DMS53 (cell line): ENCODE measurements at regions not wholly inside any gene's neighbourhood (a gene's known extent, or its start where the extent isn't known, plus 50 kb on each side); places are given as distances from the start of the nearest gene placed in this dataset.

ENCODE experiments used
- DNase-seq: peaks from one replicate; lab custom pipeline; 2025; lab: John Stamatoyannopoulos, UW

DNA sequence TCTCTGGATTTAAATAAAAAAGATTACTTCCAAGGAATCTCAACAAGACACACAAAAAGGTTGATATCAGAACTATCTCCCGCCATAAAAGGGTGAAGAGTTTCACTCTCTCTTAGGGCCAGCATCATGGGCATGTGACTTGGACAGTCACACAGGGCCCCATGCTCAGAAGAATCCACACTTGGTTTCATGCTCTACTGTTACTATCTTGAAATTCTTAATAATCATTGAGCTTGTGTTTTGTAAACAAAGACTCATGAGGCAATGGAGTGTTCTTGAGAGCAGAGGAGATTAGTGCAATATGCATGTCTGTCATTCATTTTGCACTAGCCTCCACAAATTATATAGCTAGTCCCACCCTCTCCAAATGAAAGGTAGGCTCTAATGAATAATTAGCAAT, 58.4 kb downstream of the HMHB1 start:
- peak; percentile 10 for DNase-seq

DNA sequence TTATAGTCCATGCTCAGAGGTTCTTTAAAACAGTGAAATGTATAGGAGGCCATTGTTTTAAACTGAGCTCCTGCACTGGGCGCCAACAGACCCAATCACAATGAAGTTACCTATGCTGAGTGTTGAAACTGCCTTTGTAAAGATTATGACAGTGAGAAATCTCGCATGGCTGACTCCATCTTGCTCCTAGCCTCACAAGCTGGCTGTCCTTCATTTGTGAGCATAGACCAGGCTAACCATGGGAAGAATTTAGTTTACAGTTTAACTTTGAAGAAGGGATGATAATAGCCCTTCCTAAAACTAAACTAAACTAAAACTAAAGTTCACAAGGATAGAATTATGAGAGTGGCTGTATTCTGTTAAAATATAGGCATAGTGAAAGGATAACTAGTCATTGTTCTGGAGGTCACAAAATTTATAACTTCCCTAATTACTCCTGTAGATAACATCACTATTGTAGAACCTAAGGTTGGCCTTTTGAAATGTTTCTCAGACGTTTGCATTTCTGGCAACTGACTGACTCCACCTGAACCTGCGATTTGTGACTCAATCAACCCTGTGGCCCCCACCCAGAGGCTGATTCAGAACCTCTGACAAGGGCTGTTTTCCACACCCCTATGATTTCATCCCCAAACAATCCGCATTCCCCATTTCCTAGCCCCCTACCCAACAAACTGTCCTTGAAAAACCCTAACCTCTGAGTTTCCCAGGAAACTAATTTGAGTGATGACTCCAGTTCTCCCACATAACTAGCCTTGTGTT, 59.1 kb downstream of the HMHB1 start:
- no peak for DNase-seq

DNA sequence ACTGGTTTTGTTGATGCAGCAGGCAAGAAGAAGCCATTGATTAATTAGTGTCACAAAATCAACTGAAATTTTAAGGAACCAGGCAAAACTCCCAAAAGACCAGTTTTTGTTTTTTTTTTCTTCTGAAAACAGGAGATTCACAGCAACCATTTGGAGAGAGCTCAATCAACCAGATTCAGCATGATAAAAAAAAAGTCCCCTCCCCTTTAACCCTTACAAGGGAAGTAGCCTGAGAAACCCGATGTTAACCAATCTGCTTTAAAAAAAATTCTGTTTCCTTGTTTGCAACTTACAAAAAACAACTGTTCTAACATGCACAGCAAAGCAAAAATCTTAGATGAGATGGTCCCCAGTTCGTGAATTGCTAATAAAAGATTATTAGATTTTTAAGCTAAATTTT, 59.7 kb downstream of the HMHB1 start:
- no peak for DNase-seq

DNA sequence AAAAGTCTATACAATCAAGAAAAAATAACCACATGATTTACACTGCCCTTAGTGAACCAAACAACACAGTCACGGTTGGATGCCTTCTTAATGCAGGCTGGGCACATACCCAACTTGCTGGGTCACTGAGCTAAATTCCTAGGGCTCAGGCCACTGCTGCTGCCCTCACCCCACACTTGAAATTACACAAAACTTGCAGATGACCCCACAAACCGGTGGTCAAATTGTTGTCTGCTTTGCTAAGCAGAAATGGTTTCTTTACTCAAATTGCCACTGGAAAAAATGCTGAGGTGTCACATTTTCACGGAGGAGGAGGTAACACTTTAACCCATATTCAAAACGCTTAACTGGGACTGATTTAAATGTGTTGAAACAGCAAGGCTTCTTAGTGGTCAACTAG, 62.4 kb downstream of the HMHB1 start:
- DNase-seq, result peak; percentile 56

DNA sequence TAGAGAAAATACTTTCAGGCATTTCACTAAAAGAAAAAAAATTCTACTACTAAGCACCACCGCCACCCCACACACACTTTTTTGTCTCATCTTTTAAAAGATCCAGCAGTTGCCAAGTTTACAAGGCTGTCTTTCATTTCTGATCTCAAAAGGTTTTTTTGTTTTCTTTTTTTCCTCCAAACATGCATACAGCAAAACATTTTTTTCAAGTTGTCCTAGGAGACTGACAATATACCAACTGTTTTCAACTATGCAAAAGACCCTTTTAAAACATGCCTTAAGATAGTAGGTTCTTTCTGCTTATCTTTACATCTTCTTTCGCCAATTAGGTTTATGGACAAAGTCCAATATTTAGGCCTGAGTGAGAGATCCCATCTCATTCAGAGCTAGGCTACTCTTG, 65.2 kb downstream of the HMHB1 start:
- DNase-seq, result no peak

DNA sequence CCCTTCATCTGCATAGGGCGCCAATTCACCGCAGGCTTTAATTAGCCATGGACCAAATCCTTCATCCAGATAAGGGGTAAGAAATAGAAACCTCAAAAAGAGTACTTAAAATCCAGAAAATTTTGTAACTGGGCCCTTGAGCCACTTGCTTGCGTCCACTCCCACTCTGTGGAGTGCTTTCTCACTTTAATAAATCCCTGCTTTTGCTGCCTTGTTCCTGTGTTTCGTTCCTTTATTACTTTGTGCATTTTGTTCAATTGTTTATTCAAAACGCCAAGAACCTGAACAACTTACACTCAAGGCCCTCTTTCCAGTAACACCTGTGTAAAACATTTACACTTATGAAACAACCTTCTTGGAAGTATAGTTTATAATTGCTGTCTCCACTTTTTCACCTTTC, 66.5 kb downstream of the HMHB1 start:
- no peak for DNase-seq

DNA sequence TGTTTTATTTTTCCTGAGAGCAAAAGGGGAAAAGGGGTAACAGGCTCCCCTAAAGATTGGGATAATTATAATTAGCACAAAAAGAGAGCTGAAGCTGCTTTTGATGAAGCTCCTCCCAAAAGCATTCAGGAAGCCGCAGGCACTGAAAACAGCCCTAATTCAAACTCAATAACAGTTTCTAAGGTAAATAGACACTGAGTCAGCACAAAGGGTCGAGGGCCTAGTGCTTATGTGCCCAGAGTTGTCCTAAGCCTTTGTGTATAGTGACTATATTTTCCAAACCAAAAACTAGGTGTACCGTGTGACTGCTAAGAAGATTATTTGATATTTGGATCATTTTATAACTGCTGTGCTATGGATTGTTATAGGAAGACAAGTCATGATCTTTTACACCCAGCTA, 67.7 kb downstream of the HMHB1 start:
- DNase-seq, result peak; percentile 60

DNA sequence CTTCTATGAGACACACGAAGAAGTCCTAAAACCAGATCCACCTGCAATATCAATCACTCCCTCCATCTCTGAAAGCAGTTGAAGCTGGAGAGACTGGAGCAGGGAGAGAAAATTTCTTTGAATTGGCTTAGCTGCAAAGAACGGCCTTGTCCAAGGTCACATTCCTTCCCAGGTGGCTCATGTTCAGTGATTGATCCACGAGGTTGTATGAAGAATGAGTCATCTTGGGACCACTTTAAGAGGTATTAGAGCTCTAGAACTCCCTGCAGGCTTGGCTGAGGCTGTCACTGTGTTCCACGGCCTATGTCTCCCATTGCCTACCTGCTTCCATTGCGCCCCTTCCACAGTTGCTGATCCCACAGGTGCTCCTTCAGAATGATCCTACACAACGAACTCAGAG, 68.2 kb downstream of the HMHB1 start:
- peak; percentile 41 for DNase-seq

DNA sequence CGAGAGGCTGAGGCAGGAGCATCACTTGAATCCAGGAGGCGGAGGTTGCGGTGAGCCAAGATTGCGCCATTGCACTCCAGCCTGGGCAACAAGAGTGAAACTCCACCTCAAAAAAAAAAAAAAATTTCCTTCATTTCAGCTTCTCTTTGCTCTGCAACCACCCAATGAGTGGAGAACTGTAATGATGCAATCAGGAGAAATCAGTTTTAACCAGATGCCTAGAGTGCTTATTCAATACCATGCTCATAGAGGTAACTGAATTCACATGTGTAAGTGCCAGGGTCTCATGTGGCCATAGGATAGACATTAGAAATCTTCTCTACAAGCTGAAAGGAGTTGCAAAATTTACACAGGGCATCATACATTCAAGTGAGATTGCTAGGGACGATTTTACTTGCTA, 70.6 kb downstream of the HMHB1 start:
- DNase-seq, result peak; percentile 58

DNA sequence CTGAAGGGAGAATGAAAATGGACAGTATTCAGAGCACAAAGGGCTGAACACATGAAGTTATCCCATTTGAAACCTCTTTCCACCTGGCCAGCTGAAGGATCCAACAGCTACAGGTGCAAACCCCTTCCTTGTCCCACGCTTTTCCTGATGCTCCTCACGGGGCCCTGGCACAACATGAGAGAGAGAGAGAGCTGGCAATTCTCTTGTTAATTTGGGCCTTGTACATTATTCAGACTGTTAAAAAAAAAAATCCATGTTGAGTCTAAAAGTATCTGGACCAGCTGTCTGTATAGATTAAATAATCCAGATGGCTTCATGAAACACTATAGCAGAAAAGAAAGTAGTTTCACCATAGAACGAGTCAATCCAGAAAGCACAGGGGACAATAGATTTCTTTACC, 74.1 kb downstream of the HMHB1 start:
- DNase-seq, result no peak

DNA sequence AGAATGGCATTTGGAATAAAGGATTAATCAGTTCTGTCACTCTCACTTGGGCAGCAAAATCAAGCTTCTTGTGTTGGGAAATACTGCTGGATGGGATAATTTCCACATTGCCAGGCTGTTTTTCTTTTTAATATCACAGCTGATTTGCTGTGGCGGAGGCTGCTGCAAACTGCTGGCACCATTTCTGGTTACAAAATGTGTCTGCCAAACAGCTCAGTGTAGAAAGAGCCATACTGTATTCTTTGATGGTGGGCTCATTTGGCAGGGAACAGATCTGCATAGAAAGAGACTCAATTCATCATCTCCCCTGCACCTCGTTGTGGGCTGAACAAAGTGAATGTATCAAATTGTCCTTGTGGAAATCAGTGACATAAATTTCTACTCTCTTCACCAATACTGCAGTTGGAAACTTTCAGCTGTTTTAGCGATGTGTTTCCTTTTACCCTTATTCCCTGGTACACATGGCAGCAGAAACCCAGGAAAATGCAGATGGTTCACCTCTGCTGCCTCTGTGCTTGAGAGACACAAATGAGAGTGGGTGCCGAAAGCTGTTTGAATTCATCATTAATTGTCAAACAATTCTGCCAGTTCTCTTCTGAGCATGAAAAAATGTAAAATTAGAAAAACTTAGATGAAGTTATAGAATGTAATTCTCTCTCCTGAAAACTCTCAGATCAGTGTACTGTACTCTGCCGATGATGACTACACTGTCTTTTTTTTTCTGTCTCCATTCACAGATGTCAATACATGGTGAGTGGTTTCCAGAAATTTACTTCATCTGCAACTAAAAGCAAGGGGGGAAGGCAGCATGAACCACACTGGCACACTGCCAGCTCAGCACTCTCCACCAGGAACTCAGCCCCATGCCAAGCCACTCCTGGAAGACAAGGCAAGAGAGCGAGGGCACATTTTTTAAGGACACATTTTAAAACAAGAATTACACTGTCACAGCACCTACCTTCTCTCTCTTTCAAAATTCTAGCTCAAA, 75.0 kb downstream of the HMHB1 start:
- DNase-seq, result peak; percentile 59

DNA sequence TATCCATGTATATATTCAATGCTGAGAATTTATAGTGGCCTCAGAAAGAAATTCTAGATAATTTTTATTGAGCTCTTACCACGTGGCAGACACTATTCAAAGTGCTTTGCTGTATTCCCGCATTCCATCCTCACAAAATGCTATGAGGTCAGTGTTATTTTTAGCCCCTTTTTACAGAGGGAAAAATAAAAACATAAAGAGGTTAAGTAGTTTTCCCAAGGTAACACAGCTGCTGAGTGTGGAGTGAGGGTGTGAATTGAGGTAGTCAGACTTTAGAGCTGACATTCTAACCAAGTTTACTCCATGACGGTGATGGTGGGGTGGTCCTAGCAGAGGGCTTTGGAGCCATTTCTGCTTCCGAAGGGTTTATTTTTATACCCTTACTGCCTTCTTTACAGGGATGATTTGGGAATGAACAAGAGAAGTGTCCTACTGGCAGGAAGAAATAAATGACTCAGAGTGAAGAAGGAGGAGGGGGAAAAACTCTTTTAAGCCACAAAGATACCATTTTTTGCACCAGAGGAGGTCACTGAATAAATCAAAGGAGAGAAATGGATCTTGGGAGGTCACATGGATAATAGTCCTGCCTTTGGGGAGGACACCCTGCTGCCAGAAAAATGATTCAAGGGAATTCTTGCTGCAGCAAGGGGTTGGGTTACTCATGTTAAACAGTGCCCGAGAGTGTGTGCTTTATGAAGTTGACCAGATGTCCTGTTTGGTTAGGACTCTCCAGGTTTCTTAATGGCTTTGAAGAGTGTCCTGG, 76.1 kb downstream of the HMHB1 start:
- DNase-seq, result peak; percentile 48

DNA sequence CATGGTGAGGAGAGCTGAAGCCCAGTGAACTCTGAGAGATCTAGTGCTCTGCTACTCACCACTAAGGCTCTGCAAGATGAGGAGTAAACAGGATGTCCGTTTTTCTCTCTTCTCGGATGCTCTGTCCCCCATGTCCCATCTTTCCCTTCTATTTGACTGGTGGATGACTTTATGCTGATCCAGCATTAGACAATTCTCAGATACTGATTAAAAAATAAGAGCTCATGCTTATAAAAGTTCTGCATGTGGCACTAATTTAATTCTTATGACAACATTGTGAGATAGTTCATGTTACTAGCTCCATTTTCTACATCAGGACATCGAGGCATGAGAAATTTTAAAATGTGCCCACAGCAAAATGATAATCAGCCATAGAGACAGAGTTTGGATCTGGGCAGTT, 77.0 kb downstream of the HMHB1 start:
- DNase-seq, result no peak

DNA sequence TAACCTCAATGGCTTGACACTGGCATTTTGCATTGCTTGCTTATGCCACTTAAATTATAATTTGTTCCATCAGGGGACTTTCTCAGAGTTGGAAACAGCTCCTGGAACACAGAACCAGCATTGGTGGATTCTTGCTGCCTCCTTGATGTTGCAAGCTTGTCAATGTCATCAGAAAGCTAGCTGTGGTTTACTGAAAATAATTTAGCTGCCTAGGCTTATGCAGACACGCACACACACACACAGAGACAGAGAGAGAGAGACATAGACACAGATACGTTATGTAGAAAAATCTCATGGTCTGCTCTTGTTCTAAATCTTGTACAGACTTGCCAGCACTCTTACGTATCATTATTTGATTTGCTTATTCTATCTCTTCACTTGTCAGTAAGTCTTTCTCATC, 78.0 kb downstream of the HMHB1 start:
- no peak for DNase-seq

DNA sequence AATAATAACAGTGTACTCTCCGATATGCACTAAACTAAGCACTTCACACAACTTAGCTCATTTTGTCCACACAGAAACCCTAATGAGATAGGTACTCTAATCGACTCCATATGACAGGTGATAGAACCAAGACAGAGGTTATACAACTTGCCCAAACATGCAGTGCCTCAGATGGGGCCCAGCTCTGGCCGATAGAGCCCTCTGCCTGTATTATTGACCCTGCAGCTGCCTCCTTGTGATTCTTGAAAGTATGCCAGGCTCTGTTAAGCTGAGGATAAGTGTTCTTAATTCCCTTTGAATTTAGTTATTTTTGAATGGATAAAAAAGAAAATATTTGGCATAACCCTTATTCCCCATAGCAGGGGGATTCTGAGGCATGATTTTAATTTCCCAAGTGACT, 78.5 kb downstream of the HMHB1 start:
- DNase-seq, result peak; percentile 32

DNA sequence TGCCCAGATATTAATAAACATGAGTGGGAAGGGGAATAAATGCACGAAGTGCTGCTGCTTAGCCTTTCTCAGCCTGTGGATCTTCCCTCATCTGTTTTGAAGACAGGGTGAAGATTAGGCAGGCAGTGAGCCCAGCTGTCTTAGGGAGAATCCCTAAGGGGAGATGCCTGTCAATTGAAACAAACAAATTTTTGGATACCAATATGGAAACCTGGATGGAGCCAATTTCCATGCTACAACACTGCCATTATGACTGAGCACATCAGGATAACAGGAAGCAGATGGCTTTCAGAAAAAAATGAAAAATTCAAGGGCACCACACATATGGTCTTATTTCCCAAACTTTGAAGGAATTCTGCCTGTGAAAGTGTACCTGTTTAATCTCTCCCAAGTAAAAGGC, 80.3 kb downstream of the HMHB1 start:
- DNase-seq, result peak; percentile 9

DNA sequence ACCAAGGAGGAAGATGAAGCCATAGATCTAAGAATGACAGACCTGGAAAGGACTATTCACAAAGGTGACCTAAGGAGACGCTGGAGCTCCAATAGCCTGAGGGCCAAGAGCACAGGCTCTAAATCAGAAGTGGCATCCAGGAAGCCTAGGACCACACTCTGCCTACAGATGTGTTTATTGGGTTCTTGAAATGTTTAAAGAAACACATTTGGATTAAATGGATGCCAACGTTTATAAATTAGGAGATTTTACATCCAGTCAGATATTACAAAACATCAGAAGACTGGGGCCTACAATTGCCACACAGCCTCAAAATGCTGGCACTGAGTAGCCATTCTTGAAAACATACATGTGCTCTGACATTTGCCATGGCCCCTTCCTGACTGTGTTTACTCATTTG, 80.9 kb downstream of the HMHB1 start:
- DNase-seq, result no peak

DNA sequence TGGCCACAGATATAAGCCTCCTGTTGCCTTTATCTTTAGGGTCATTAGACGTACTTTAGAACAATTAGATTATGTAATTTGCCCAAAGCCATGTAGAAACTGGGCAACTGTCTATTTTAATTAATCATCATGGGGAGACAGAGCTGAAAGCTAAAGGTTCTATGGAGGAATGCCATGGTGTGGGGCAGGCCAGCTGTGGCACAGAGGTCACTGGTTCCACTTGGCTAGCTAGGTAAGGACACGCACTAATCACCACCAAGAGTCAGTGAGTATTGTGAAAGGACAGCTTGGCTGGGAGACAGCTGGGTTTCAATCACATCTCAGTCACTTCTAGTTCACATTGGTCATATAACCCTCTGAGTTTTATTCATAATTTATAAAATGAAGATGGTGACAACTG, 81.7 kb downstream of the HMHB1 start:
- DNase-seq, result peak; percentile 76

DNA sequence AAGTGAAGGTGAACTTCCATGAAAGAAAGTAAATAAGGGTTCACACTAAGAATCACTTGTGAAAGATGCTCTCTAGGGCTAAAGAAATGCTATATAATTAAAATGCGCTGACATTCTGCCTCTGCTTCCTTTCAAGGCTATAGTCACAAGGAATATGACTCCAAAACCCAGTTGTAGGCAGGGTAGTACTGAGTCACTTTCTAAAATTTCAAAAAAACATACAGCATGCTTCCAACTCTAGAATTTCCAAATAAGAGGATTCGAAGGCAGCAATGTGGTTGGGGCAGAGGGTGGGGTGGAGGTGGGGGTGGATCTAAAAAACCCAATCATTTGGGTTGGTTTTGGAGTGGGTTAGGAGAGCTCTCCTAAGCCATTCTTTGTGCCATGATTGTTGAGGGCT, 84.6 kb downstream of the HMHB1 start:
- no peak for DNase-seq

DNA sequence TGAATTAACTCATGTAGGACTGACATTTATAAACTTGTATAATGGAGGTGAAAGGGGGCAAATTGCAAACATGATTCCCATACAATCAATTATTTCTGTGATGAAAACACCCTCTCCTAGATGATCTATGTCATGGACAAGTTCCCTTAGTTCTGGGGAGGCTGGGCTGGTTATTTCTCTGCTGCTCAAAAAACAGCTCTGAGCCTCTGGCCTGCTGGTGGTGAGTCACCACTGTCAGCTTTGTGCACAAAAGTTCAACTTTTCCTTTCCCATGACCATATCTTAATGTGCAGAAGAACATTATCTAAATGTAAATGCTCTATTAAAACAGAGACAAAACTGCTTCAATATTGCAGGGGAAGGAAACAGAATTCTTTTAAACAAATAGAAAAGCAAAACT, 85.0 kb downstream of the HMHB1 start:
- DNase-seq, result peak; percentile 25

DNA sequence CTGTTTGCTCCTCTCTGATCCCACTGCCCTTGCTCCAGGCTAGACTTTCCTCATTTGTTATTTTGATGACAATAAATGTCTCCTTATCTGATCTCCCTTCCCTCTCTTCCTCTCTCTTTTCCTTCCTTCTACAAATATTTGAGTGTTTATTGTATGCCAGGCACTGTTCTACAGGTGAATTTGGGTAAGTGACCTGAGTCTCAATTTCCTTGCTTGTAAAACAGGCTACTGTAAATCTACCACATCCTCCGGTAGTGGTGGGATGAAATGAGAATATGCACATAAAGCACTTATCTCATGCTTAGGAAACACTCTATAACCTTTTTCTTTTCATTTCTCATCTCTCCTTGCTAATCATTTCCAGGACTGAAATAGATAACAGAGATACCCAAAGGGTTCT, 86.4 kb downstream of the HMHB1 start:
- no peak for DNase-seq

DNA sequence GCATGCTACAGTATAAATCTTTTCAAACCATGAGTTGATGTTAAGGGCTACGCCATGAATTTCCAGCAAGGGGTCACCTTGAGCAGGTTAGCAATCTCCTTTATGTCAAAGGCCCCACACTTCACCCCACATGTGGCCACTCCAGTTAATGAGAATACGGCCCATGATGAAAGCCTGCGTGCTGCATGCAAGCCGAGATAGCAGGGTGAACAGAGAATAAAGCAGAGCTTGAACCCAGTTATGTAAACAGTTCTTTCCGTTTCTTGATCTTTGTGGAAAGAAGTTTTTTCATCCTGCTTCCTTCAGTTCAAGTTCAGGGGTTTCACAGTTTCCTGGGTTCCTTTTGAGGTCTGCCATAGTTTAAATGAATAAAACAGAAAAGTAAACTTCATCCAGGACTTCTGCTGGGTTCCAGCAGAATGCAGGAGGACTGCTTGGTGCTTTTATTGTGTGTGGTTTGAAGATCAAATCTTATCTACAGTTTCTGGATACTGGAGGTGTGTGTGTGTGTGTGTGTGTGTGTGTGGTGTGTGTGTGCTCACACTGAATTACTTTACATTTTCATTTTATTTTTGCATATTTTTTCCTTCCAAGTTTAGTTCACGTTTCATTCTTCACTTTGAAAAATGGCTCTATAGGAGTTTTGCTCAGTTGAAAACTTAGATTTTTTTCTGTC, 87.1 kb downstream of the HMHB1 start:
- no peak for DNase-seq
